B cell (primary cell): ENCODE measurements at regions not wholly inside any gene's neighbourhood (a gene's known extent, or its start where the extent isn't known, plus 50 kb on each side); places are given as distances from the start of the nearest gene placed in this dataset.

Source experiments
- ATAC-seq: fragments of 200-7000 bp; cut with Tn5 transposase; one replicate; pipeline ENCODE4 v1.10.0; 2021; ENCODE audit warnings: low read depth, mild to moderate bottlenecking, moderate number of reproducible peaks, moderate library complexity
- CTCF ChIA-PET: fragments of 350-600 bp; sonication (Branson Sonifier 250); formaldehyde crosslinking; loops from one replicate; lab custom pipeline; 2021; ENCODE audit warnings: antibody characterized with exemption, inconsistent platforms; lab: Charles Lee
- POLR2A ChIA-PET: fragments of 350-600 bp; sonication (Branson Sonifier 250); formaldehyde crosslinking; loops from one replicate; lab custom pipeline; 2021; ENCODE audit warnings: antibody characterized with exemption; lab: Charles Lee
- DNase-seq: peaks from one replicate; pipeline ENCODE4 v3.0.0; 2013
- H2AFZ ChIP-seq: 2 replicates; pipeline ENCODE4 v1.6.1; 2012; ENCODE audit warnings: mild to moderate bottlenecking, low read depth, low read length; ENCODE audit not compliant: insufficient read depth, poor library complexity, severe bottlenecking
- H3K27ac ChIP-seq, 2 donors: 1 replicate in 1 of 2; 2 replicates in 1 of 2; pipeline ENCODE4 v1.5.1; 2012 to 2013; ENCODE audit warnings: low read length in 2 of 2, mild to moderate bottlenecking in 2 of 2, moderate library complexity in 1 of 2
- H3K27me3 ChIP-seq, 4 experiments: fragments of 200-600 bp in 1 of 4; sonication (generic) in 1 of 4; replicated peaks in 1 of 4; 1 replicate in 2 of 4; 2 replicates in 2 of 4; pipeline versions ENCODE4 v1.6.1 to v1.7.0; 2013 to 2016; ENCODE audit warnings: low read length in 3 of 4, mild to moderate bottlenecking in 2 of 4, mixed read lengths in 1 of 4, moderate library complexity in 1 of 4; ENCODE audit not compliant: insufficient read depth in 4 of 4, control insufficient read depth in 3 of 4; ENCODE audit errors: control extremely low read depth in 1 of 4
- H3K36me3 ChIP-seq, 2 experiments: replicated peaks in 1 of 2; 1 replicate in 1 of 2; 2 replicates in 1 of 2; pipeline versions ENCODE4 v1.6.1 to v1.7.1; 2013; ENCODE audit warnings: low read length in 1 of 2; ENCODE audit not compliant: insufficient read depth in 2 of 2, control insufficient read depth in 1 of 2; ENCODE audit errors: control extremely low read depth in 1 of 2, extremely low read depth in 1 of 2
- H3K4me1 ChIP-seq, 2 donors: fragments of 200-600 bp in 1 of 2; sonication (generic) in 1 of 2; 1 replicate in 1 of 2; 2 replicates in 1 of 2; pipeline versions ENCODE4 v1.5.1 to v1.6.1; 2013 to 2017; ENCODE audit warnings: low read length in 2 of 2; ENCODE audit not compliant: control insufficient read depth in 2 of 2, insufficient read depth in 2 of 2
- H3K4me2 ChIP-seq: replicated peaks from 2 replicates; pipeline ENCODE3; 2012; ENCODE audit warnings: mild to moderate bottlenecking, low read depth, low read length; ENCODE audit not compliant: poor library complexity, severe bottlenecking
- H3K4me3 ChIP-seq, 5 experiments: fragments of 200-600 bp in 1 of 5; sonication (generic) in 1 of 5; 1 replicate in 3 of 5; 2 replicates in 2 of 5; pipeline versions ENCODE4 v1.5.1 to v1.7.0; 2011 to 2016; ENCODE audit warnings: low read length in 4 of 5, mild to moderate bottlenecking in 4 of 5, low read depth in 2 of 5, control low read depth in 1 of 5, moderate library complexity in 1 of 5; ENCODE audit not compliant: insufficient read depth in 1 of 5; ENCODE audit errors: control extremely low read depth in 1 of 5, extremely low read depth in 1 of 5
- H3K79me2 ChIP-seq: fragments of 200-600 bp; sonication (generic); one replicate; pipeline ENCODE4 v1.6.0; 2016; ENCODE audit warnings: low read length; ENCODE audit not compliant: control insufficient read depth, insufficient read depth
- H3K9ac ChIP-seq: fragments of 200-600 bp; sonication (generic); 2 replicates; pipeline ENCODE4 v1.6.1; 2017; ENCODE audit warnings: mild to moderate bottlenecking, low read length, moderate library complexity
- H3K9me3 ChIP-seq, 3 donors: one replicate each; pipeline versions ENCODE4 v1.6.1 to v1.7.1; 2013; ENCODE audit warnings: low read length in 2 of 3; ENCODE audit not compliant: control insufficient read depth in 2 of 3, insufficient read depth in 1 of 3; ENCODE audit errors: control extremely low read depth in 1 of 3
- H4K20me1 ChIP-seq: 2 replicates; pipeline ENCODE4 v1.6.0; 2012; ENCODE audit warnings: mild to moderate bottlenecking, low read length; ENCODE audit not compliant: insufficient read depth, control insufficient read depth, poor library complexity, severe bottlenecking
- H3K27ac Mint-ChIP-seq: one replicate; pipeline ENCODE4 v1.8.0; 2021; ENCODE audit warnings: mixed read lengths
- H3K27me3 Mint-ChIP-seq: one replicate; pipeline ENCODE4 v1.8.0; 2021; ENCODE audit warnings: mixed read lengths
- H3K4me1 Mint-ChIP-seq: one replicate; pipeline ENCODE4 v1.8.0; 2021; ENCODE audit warnings: mixed read lengths
- H3K4me3 Mint-ChIP-seq: one replicate; pipeline ENCODE4 v1.8.0; 2021; ENCODE audit warnings: mixed read lengths
- H3K9me3 Mint-ChIP-seq: one replicate; pipeline ENCODE4 v1.8.0; 2022; ENCODE audit warnings: mixed read lengths; ENCODE audit not compliant: insufficient read depth
- CTCF ChIP-seq: fragments of 200-600 bp; IDR thresholded peaks from one replicate; pipeline ENCODE4 v1.8.0; 2022; ENCODE audit warnings: antibody characterized with exemption, mild to moderate bottlenecking
- EZH2 ChIP-seq: IDR thresholded peaks from 2 replicates; pipeline ENCODE4 v1.6.1; 2012; ENCODE audit warnings: borderline replicate concordance, low read depth, mild to moderate bottlenecking, moderate library complexity, low read length; ENCODE audit not compliant: insufficient read depth, poor library complexity, severe bottlenecking
- WGBS: methylation state at CpG from one replicate; pipeline ENCODE4 v1.1.5; 2013; ENCODE audit warnings: missing lambda C conversion rate; ENCODE audit not compliant: insufficient coverage; 5-methylcytosine and 5-hydroxymethylcytosine counted together
- intact Hi-C: fragments of 100-400 bp; cut with micrococcal nuclease; formaldehyde crosslinking; loops from one replicate; pipeline ENCODE4 v1.10.0; 2022

GRCh38 chr4:179291657-179292056 lies 1849.4 kb upstream of the AGA start:
- DNase-seq (no peak), ATAC-seq (no peak)
- Histone ChIP-seq H2AFZ (no peak overlapping the region), H4K20me1 (no peaks in the 10 kb centered on the region), H3K9ac (no peak overlapping the region), H3K4me3 (no peak overlapping the region), H3K27ac (no peak overlapping the region), H3K27me3 (no peaks in the 10 kb centered on the region), H3K4me2 (no peak overlapping the region), H3K79me2 (no peaks in the 10 kb centered on the region), H3K9me3 (no peaks in the 10 kb centered on the region), H3K36me3 (no peaks in the 10 kb centered on the region), H3K4me1 (no peaks in the 10 kb centered on the region)
- ChIA-PET CTCF (no interaction called here), POLR2A (no interaction called here)
- Mint-ChIP-seq H3K27ac (no peak overlapping the region), H3K27me3 (no peaks in the 10 kb centered on the region), H3K9me3 (no peaks in the 10 kb centered on the region), H3K4me3 (no peak overlapping the region), H3K4me1 (no peaks in the 10 kb centered on the region)
- intact Hi-C loops = no loop called here
- TF ChIP-seq EZH2 (no peak), CTCF (no peak)

- Histone ChIP-seq H3K4me2 (no peak overlapping the region), H4K20me1 (no peaks in the 10 kb centered on the region), H2AFZ (no peak overlapping the region), H3K27me3 (no peaks in the 10 kb centered on the region), H3K36me3 (no peaks in the 10 kb centered on the region), H3K79me2 (no peaks in the 10 kb centered on the region), H3K9ac (no peak overlapping the region), H3K4me3 (no peak overlapping the region), H3K4me1 (no peaks in the 10 kb centered on the region), H3K9me3 (no peaks in the 10 kb centered on the region), H3K27ac (no peak overlapping the region)
- peaks cover 3% of the 10 kb centered on the region for H3K9me3 Mint-ChIP-seq
- intact Hi-C loops = no loop called here
- DNase-seq = no peak
- no peak for ATAC-seq
- H3K4me1 Mint-ChIP-seq = no peaks in the 10 kb centered on the region
- POLR2A ChIA-PET = no interaction called here
- H3K27ac Mint-ChIP-seq = no peak overlapping the region
- TF ChIP-seq EZH2 (no peak), CTCF (no peak)
- no peak overlapping the region for H3K4me3 Mint-ChIP-seq
- no peaks in the 10 kb centered on the region for H3K27me3 Mint-ChIP-seq
- WGBS = 63% methylated on average over 1 of the region's 1 CpG
- CTCF ChIA-PET = interaction anchor here (1.4 kb wide), 1 partner anchor 16 kb away, joined by 3 read pairs; no protein-coding TSS in a partner anchor
Observed at GRCh38 chr4:179292468-179292867, 1850.2 kb upstream of the AGA start.
